HCT116 (cell line): ENCODE measurements at regions not wholly inside any gene's neighbourhood (a gene's known extent, or its start where the extent isn't known, plus 50 kb on each side); places are given as distances from the start of the nearest gene placed in this dataset.

Experiments used
- FOSL1 ChIP-seq: IDR thresholded peaks from 2 replicates; pipeline ENCODE4 v1.6.1; 2012; ENCODE audit warnings: low read depth
- RAD21 ChIP-seq: IDR thresholded peaks from 2 replicates; pipeline ENCODE4 v1.6.1; 2012; ENCODE audit warnings: low read depth, mild to moderate bottlenecking
- ZNF274 ChIP-seq: fragments of 200-500 bp; sonication (Bioruptor generic); IDR thresholded peaks from 2 replicates; pipeline ENCODE4 v1.6.1; 2014; ENCODE audit warnings: mild to moderate bottlenecking, low read depth, low read length, inconsistent platforms
- TF ChIP-seq, protein P1 (sequence below): IDR thresholded peaks from 2 replicates; pipeline ENCODE4 v1.6.1; 2011; ENCODE audit warnings: mild to moderate bottlenecking, low read length, moderate library complexity; ENCODE audit not compliant: insufficient replicate concordance; ENCODE audit errors: extremely low read depth
- TF ChIP-seq, protein P2 (sequence below), 3 experiments: fragments of 200-600 bp in 1 of 3; sonication (generic) in 1 of 3; IDR thresholded peaks in 2 of 3; conservative IDR thresholded peaks in 1 of 3; 2 replicates each; pipeline ENCODE4 v1.5.1; 2012 to 2017; ENCODE audit warnings: low read depth in 2 of 3, low read length in 2 of 3, antibody characterized with exemption in 1 of 3, borderline replicate concordance in 1 of 3, control low read depth in 1 of 3, mild to moderate bottlenecking in 1 of 3, mixed read lengths in 1 of 3, mixed run types in 1 of 3, moderate library complexity in 1 of 3; ENCODE audit not compliant: insufficient read depth in 1 of 3

DNA sequence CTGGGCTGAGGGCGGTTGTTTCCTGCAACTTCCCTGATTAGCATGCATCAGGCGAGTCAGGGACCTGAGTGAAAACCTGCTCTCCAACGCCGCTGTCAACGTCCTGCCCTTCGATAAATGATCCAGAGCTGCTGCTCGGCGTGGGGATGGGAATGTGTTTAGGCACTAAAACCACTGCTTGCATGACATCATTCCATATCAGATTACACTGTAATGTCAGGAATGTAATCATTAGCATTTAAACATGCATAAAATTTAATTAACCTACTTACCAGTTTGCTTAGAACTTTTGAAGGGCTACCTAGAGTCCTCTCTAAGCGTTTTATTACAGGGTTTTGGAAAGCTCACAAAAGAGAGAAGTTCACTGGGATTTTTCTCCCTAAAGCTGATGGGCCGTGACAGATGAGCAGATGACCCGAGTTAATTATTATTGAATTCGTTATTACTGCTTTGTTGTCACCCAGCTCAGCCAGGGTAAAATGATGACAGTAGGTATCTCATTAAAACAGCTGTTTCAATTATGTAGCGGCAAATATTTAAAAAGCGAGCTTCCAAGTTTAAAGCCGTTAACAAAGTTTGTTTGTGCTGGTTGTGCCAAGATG is 685.6 kb upstream of the SALL3 start:
- TF ChIP-seq, protein P1, sequence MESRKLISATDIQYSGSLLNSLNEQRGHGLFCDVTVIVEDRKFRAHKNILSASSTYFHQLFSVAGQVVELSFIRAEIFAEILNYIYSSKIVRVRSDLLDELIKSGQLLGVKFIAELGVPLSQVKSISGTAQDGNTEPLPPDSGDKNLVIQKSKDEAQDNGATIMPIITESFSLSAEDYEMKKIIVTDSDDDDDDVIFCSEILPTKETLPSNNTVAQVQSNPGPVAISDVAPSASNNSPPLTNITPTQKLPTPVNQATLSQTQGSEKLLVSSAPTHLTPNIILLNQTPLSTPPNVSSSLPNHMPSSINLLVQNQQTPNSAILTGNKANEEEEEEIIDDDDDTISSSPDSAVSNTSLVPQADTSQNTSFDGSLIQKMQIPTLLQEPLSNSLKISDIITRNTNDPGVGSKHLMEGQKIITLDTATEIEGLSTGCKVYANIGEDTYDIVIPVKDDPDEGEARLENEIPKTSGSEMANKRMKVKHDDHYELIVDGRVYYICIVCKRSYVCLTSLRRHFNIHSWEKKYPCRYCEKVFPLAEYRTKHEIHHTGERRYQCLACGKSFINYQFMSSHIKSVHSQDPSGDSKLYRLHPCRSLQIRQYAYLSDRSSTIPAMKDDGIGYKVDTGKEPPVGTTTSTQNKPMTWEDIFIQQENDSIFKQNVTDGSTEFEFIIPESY, result no peak
- TF ChIP-seq, protein P2, sequence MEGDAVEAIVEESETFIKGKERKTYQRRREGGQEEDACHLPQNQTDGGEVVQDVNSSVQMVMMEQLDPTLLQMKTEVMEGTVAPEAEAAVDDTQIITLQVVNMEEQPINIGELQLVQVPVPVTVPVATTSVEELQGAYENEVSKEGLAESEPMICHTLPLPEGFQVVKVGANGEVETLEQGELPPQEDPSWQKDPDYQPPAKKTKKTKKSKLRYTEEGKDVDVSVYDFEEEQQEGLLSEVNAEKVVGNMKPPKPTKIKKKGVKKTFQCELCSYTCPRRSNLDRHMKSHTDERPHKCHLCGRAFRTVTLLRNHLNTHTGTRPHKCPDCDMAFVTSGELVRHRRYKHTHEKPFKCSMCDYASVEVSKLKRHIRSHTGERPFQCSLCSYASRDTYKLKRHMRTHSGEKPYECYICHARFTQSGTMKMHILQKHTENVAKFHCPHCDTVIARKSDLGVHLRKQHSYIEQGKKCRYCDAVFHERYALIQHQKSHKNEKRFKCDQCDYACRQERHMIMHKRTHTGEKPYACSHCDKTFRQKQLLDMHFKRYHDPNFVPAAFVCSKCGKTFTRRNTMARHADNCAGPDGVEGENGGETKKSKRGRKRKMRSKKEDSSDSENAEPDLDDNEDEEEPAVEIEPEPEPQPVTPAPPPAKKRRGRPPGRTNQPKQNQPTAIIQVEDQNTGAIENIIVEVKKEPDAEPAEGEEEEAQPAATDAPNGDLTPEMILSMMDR (IDR thresholded peaks at IDR 0.05 in 2 of 3, conservative IDR thresholded peaks at IDR 0.05 in 1 of 3; ENCODE audit: borderline replicate concordance in 1 of 3, insufficient read depth in 1 of 3, low read depth in 2 of 3, low read length in 2 of 3), result no peak
- no peak for TF ChIP-seq FOSL1
- no peak for TF ChIP-seq ZNF274
- TF ChIP-seq RAD21, result no peak
